ENCODE measurements at regions not wholly inside any gene's neighbourhood (a gene's known extent, or its start where the extent isn't known, plus 50 kb on each side); places are given as distances from the start of the nearest gene placed in this dataset.
"Not testable (repeated sequence)": the region's sequence is repeated elsewhere in the genome, so short reads cannot be mapped to it uniquely, and the experiment has no call there.

DNA sequence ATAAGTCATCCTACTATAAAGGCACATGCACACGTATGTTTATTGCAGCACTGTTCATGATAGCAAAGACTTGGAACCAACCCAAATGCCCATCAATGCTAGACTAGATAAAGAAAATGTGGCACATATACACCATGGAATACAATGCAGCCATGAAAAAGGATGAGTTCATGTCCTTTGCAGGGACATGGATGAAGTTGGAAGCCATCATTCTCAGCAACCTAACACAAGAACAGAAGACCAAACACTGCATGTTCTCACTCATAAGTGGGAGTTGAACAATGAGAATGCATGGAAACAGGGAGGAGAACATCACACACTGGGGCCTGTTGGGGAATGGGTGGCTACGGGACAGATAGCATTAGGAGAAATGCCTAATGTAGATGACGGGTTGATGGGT, 110.3 kb upstream of the TGIF2LX start:
- not testable (repeated sequence) for H3K4me1 ChIP-seq (ENCODE audit: insufficient read depth, low read length); H2BK5ac ChIP-seq (ENCODE audit: insufficient read length, low read length); H3K4me3 Mint-ChIP-seq; H2BK20ac ChIP-seq (ENCODE audit: low read depth, low read length, poor library complexity, severe bottlenecking); H3K27ac ChIP-seq (ENCODE audit: insufficient read length, low read depth, low read length); H3K36me3 Mint-ChIP-seq (ENCODE audit: insufficient read depth in 1 of 3, low read depth in 3 of 3); H3K4ac ChIP-seq (ENCODE audit: low read depth, low read length); H2BK12ac ChIP-seq (ENCODE audit: insufficient read length, low read depth, low read length); H4K8ac ChIP-seq (replicated peaks; ENCODE audit: insufficient read length, low read depth, low read length); H3K56ac ChIP-seq (ENCODE audit: insufficient read length, low read depth, low read length); H3K4me2 ChIP-seq (ENCODE audit: insufficient read depth, insufficient read length, low read length); H3K9ac ChIP-seq (ENCODE audit: extremely low read depth, insufficient read length, low read length); DNase-seq; H3K27me3 Mint-ChIP-seq (ENCODE audit: low read depth); H2AFZ ChIP-seq (ENCODE audit: low read length); H3K79me1 ChIP-seq (ENCODE audit: insufficient read depth, low read depth, low read length, poor library complexity, severe bottlenecking); H3K23ac ChIP-seq (ENCODE audit: insufficient read length, low read depth, low read length); H4K91ac ChIP-seq (ENCODE audit: insufficient read length, low read depth, low read length); H2AK5ac ChIP-seq (ENCODE audit: insufficient read length, low read length); H3K14ac ChIP-seq (ENCODE audit: insufficient read depth, low read length); H3K79me2 ChIP-seq (ENCODE audit: insufficient read depth, low read length); H3K9me3 Mint-ChIP-seq; H3K27ac Mint-ChIP-seq; H2BK15ac ChIP-seq (ENCODE audit: low read depth, low read length); H4K20me1 ChIP-seq (ENCODE audit: control insufficient read depth, insufficient read depth, insufficient read length); H3K27me3 ChIP-seq (ENCODE audit: insufficient read depth, low read length); H2BK120ac ChIP-seq (ENCODE audit: low read depth, low read length, poor library complexity, severe bottlenecking); H4K5ac ChIP-seq (ENCODE audit: insufficient read length, low read depth, low read length); H3K9me3 ChIP-seq (ENCODE audit: control insufficient read depth, low read depth, low read length); H3K18ac ChIP-seq (ENCODE audit: insufficient read length, low read depth, low read length); H3K23me2 ChIP-seq (ENCODE audit: insufficient read length, low read depth, low read length, poor library complexity, severe bottlenecking); H3T11ph ChIP-seq (ENCODE audit: low read length); H3K4me1 Mint-ChIP-seq
- WGBS (ENCODE audit: extremely low coverage, insufficient read length, low lambda C conversion rate) = no CpG with 5 or more reads among the region's 3 CpGs

DNA sequence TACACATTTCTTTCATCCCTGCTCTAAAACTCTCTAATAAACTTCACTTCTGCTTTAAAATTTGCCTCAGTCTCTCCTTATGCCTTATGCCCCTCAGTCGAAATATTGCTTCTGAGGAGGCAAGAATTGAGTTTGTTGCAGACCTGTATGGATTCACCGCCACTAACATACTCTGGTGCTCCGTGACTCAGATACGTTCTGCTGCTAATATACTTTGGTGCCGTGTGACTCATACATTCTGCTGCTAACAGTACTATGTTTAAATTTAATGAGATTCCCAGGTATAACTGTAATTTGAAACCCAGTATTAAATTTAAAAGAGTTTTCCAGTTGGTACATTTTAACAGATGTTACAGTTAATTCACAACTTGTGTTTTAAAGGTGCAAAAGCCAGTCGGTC, 82.0 kb upstream of the TGIF2LX start:
- H3K18ac ChIP-seq (ENCODE audit: insufficient read length, low read depth, low read length); H3K4ac ChIP-seq (ENCODE audit: low read depth, low read length); H2AK5ac ChIP-seq (ENCODE audit: insufficient read length, low read length); H3K23me2 ChIP-seq (ENCODE audit: insufficient read length, low read depth, low read length, poor library complexity, severe bottlenecking); H3K56ac ChIP-seq (ENCODE audit: insufficient read length, low read depth, low read length); H3T11ph ChIP-seq (ENCODE audit: low read length); H2BK15ac ChIP-seq (ENCODE audit: low read depth, low read length); H3K79me1 ChIP-seq (ENCODE audit: insufficient read depth, low read depth, low read length, poor library complexity, severe bottlenecking); H2AFZ ChIP-seq (ENCODE audit: low read length); H2BK20ac ChIP-seq (ENCODE audit: low read depth, low read length, poor library complexity, severe bottlenecking); H3K4me1 ChIP-seq (ENCODE audit: insufficient read depth, low read length); H2BK5ac ChIP-seq (ENCODE audit: insufficient read length, low read length); H3K4me1 Mint-ChIP-seq; H3K9ac ChIP-seq (ENCODE audit: extremely low read depth, insufficient read length, low read length); H3K14ac ChIP-seq (ENCODE audit: insufficient read depth, low read length); H3K4me3 Mint-ChIP-seq; H4K91ac ChIP-seq (ENCODE audit: insufficient read length, low read depth, low read length); H2BK12ac ChIP-seq (ENCODE audit: insufficient read length, low read depth, low read length); H3K27me3 ChIP-seq (ENCODE audit: insufficient read depth, low read length); H4K5ac ChIP-seq (ENCODE audit: insufficient read length, low read depth, low read length); H3K4me2 ChIP-seq (ENCODE audit: insufficient read depth, insufficient read length, low read length); H4K8ac ChIP-seq (replicated peaks; ENCODE audit: insufficient read length, low read depth, low read length); H3K23ac ChIP-seq (ENCODE audit: insufficient read length, low read depth, low read length); H3K79me2 ChIP-seq (ENCODE audit: insufficient read depth, low read length); H2BK120ac ChIP-seq (ENCODE audit: low read depth, low read length, poor library complexity, severe bottlenecking); H3K36me3 Mint-ChIP-seq (ENCODE audit: insufficient read depth in 1 of 3, low read depth in 3 of 3); H3K9me3 Mint-ChIP-seq; H3K9me3 ChIP-seq (ENCODE audit: control insufficient read depth, low read depth, low read length); DNase-seq; H4K20me1 ChIP-seq (ENCODE audit: control insufficient read depth, insufficient read depth, insufficient read length); H3K27ac ChIP-seq (ENCODE audit: insufficient read length, low read depth, low read length); H3K27me3 Mint-ChIP-seq (ENCODE audit: low read depth): not testable (repeated sequence)
- H3K27ac Mint-ChIP-seq = 0 out of 7 replicates have a peak overlapping the region, but pooled peaks of 1 of the 3 experiments have one; percentile 20
- no CpG with 5 or more reads among the region's 6 CpGs for WGBS (ENCODE audit: extremely low coverage, insufficient read length, low lambda C conversion rate)

Data from H9 (cell line).